Chondrocyte (in vitro differentiated cells): ENCODE measurements at regions not wholly inside any gene's neighbourhood (a gene's known extent, or its start where the extent isn't known, plus 50 kb on each side); places are given as distances from the start of the nearest gene placed in this dataset.

Experiments
- DNase-seq: peaks from one replicate; pipeline ENCODE4 v3.0.0; 2021; ENCODE audit warnings: mixed read lengths, low spot score
- H3K27ac Mint-ChIP-seq: one replicate; pipeline ENCODE4 v1.8.0; 2021; ENCODE audit warnings: mild to moderate bottlenecking, moderate library complexity, mixed read lengths; ENCODE audit not compliant: unreplicated experiment
- H3K27me3 Mint-ChIP-seq: 2 replicates; pipeline ENCODE4 v1.8.0; 2021; ENCODE audit warnings: low read depth, mixed read lengths
- H3K36me3 Mint-ChIP-seq: 2 replicates; pipeline ENCODE4 v1.8.0; 2021; ENCODE audit warnings: low read depth, mixed read lengths
- H3K4me1 Mint-ChIP-seq: 2 replicates; pipeline ENCODE4 v1.8.0; 2021; ENCODE audit warnings: low read depth, mild to moderate bottlenecking, mixed read lengths
- H3K4me3 Mint-ChIP-seq: one replicate; pipeline ENCODE4 v1.8.0; 2021; ENCODE audit warnings: mild to moderate bottlenecking, moderate library complexity, mixed read lengths; ENCODE audit not compliant: unreplicated experiment
- H3K9me3 Mint-ChIP-seq: 2 replicates; pipeline ENCODE4 v1.8.0; 2021; ENCODE audit warnings: low read depth, mixed read lengths
- TF ChIP-seq, protein P1 (sequence below): fragments of 200-600 bp; sonication (generic); IDR thresholded peaks from 2 replicates; pipeline ENCODE4 v1.5.0; 2021; ENCODE audit warnings: antibody characterized with exemption, mild to moderate bottlenecking, moderate library complexity

DNA sequence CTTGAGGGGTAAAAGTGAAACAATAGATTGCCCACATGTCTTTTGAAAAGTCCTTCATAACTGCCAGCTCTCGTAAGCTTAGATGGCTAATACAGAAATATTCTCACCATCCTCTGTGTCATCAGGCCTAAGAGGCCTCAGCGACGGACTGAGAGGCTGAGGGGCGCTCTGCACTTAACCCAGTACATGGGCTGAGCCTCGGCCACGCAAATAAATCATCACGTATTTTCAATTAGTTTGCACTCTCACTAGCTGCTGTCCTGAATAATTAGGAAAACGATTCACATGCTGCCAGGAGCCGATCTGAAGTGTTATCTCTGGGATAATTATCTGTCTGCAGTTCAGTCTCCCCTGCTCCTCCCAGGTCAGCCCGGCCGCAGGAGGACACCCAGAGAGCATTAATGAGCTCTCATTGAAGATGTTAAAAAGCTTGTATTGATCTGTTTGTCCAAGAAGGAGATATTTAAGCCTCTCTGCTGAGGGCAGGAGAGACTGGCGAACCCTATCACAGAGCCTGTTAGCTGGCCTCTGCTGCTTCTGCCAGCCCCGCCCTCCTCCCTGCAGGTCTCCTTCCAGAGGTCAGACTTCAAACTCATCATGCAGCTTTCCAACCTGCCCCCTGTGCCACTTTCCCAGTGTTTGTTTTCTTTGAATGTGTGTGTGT lies 1051.3 kb downstream of the VRK1 start:
- no peaks in the 10 kb centered on the region for H3K9me3 Mint-ChIP-seq
- H3K27ac Mint-ChIP-seq, result no peak overlapping the region
- no peaks in the 10 kb centered on the region for H3K36me3 Mint-ChIP-seq
- no peak for DNase-seq
- H3K4me3 Mint-ChIP-seq, result no peak overlapping the region
- no peaks in the 10 kb centered on the region for H3K4me1 Mint-ChIP-seq
- TF ChIP-seq, protein P1, sequence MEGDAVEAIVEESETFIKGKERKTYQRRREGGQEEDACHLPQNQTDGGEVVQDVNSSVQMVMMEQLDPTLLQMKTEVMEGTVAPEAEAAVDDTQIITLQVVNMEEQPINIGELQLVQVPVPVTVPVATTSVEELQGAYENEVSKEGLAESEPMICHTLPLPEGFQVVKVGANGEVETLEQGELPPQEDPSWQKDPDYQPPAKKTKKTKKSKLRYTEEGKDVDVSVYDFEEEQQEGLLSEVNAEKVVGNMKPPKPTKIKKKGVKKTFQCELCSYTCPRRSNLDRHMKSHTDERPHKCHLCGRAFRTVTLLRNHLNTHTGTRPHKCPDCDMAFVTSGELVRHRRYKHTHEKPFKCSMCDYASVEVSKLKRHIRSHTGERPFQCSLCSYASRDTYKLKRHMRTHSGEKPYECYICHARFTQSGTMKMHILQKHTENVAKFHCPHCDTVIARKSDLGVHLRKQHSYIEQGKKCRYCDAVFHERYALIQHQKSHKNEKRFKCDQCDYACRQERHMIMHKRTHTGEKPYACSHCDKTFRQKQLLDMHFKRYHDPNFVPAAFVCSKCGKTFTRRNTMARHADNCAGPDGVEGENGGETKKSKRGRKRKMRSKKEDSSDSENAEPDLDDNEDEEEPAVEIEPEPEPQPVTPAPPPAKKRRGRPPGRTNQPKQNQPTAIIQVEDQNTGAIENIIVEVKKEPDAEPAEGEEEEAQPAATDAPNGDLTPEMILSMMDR, result no peak
- H3K27me3 Mint-ChIP-seq, result peaks cover 4% of the 10 kb centered on the region

DNA sequence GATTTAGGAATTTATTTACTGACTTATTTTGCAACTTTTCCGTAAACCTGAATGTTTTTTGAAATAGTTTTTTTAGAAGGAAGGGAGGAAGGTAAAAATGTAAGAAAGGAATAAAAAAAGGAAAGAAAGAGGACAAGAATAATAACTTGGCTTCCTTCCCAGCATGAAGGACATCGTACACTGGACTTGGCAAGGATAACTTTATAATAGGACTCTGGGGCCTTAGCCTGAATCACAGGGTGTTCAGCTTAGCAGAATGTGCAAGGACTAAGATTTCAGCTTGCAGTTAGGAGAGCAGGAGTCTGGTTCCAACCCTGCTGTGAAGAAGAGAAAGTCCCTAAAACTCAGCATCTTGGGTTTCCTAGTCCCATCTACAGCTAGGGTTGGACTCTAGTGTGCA lies 1053.3 kb downstream of the VRK1 start:
- H3K27me3 Mint-ChIP-seq, result peaks cover 4% of the 10 kb centered on the region
- no peak overlapping the region for H3K4me3 Mint-ChIP-seq
- no peak for DNase-seq
- H3K9me3 Mint-ChIP-seq, result no peaks in the 10 kb centered on the region
- TF ChIP-seq, protein P1, result no peak
- H3K4me1 Mint-ChIP-seq, result no peaks in the 10 kb centered on the region
- H3K27ac Mint-ChIP-seq, result no peak overlapping the region
- no peaks in the 10 kb centered on the region for H3K36me3 Mint-ChIP-seq

GRCh38 chr14:97850886-97851285 lies 1053.7 kb downstream of the VRK1 start:
- Mint-ChIP-seq H3K27ac (no peak overlapping the region), H3K4me1 (no peaks in the 10 kb centered on the region), H3K36me3 (no peaks in the 10 kb centered on the region), H3K9me3 (no peaks in the 10 kb centered on the region), H3K4me3 (no peak overlapping the region), H3K27me3 (peaks cover 4% of the 10 kb centered on the region)
- TF ChIP-seq, protein P1, result no peak
- DNase-seq, result no peak

DNA sequence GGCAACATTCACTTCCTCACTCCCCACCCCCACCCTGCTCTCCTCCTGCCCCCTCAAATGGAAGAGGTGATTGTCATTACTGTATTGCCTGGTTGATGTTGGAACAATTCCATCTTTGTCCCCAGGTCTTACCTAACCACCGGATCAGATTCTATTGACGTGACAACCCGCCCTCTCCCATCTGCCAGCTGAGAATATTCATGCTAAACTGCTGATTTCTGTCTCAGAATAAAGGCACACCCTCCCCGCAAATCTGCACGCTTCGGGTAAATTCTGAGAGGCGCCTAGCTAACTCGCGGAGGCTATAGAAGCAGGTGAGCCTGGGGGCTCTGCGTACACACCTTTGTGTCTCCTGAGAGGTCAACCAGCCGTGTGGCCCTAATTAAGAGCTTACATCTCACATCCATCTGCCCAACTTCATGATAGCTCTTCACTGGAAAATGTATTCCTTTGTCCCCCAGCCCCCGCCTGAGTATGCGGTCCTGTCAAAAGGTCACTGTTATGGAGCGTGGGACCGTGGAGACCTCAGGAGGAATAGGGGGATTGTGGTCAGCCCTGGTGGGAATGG lies 1054.3 kb downstream of the VRK1 start:
- Mint-ChIP-seq H3K4me3 (no peak overlapping the region), H3K27ac (no peak overlapping the region), H3K27me3 (peaks cover 4% of the 10 kb centered on the region), H3K4me1 (no peaks in the 10 kb centered on the region), H3K36me3 (no peaks in the 10 kb centered on the region), H3K9me3 (no peaks in the 10 kb centered on the region)
- TF ChIP-seq, protein P1, result no peak
- DNase-seq, result no peak

- Mint-ChIP-seq H3K27me3 (peaks cover 4% of the 10 kb centered on the region), H3K36me3 (no peaks in the 10 kb centered on the region), H3K9me3 (no peaks in the 10 kb centered on the region), H3K27ac (no peak overlapping the region), H3K4me3 (no peak overlapping the region), H3K4me1 (no peaks in the 10 kb centered on the region)
- DNase-seq, result no peak
- TF ChIP-seq, protein P1, result no peak
Measured at GRCh38 chr14:97854918-97855317, 1057.7 kb downstream of the VRK1 start.
